ENCODE measurements at regions not wholly inside any gene's neighbourhood (a gene's known extent, or its start where the extent isn't known, plus 50 kb on each side); places are given as distances from the start of the nearest gene placed in this dataset.

DNA sequence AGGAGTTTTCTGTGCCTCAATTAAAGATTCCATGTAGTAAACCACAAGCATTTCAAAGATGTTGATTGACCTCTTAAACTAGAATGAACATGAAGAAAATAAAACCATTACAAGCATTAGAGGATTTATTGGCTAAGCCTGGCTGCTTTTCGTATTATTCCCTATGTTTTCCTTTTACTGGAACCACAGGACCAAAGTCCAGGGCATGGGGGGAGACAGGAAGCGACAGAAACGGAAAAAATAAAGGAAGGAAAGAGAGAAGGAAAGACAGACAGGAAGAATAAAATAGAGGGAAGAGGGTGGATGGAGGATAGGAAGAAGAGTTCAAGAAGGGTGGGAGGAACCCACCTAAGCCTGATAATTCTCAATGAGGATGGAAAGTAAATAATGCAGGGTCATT is 169.9 kb downstream of the SHQ1 start:
- H2BK5ac ChIP-seq (ENCODE audit: low read depth, low read length): no peak overlapping the region
- no peaks in the 10 kb centered on the region for H4K20me1 ChIP-seq (replicated peaks in 1 of 2; ENCODE audit: control insufficient read depth in 1 of 2, insufficient read depth in 2 of 2, low read length in 2 of 2)
- TF ChIP-seq POLR2AphosphoS5 (IDR thresholded peaks at IDR 0.05; ENCODE audit: low read depth, low read length): no peak
- TF ChIP-seq, protein P1, sequence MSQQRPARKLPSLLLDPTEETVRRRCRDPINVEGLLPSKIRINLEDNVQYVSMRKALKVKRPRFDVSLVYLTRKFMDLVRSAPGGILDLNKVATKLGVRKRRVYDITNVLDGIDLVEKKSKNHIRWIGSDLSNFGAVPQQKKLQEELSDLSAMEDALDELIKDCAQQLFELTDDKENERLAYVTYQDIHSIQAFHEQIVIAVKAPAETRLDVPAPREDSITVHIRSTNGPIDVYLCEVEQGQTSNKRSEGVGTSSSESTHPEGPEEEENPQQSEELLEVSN (IDR thresholded peaks at IDR 0.05): no peak
- TF ChIP-seq CHD1 (IDR thresholded peaks at IDR 0.05; ENCODE audit: low read depth, low read length): no peak
- no peak for TF ChIP-seq RXRA (IDR thresholded peaks at IDR 0.05; ENCODE audit: insufficient read depth, low read depth, low read length)
- no peak for TF ChIP-seq SIX5 (IDR thresholded peaks at IDR 0.05; ENCODE audit: low read depth, low read length)
- TF ChIP-seq TCF12 (IDR thresholded peaks at IDR 0.05; ENCODE audit: low read depth, low read length): no peak
- H3K36me3 ChIP-seq (ENCODE audit: control insufficient read depth in 2 of 4, insufficient read depth in 4 of 4, low read length in 3 of 4): no peaks in the 10 kb centered on the region
- no peak overlapping the region for H4K91ac ChIP-seq (replicated peaks; ENCODE audit: insufficient read length, low read length)
- no peak overlapping the region for H3K9ac ChIP-seq (replicated peaks in 1 of 4; ENCODE audit: extremely low read depth in 1 of 4, low read depth in 3 of 4, low read length in 3 of 4)
- H3K18ac ChIP-seq (ENCODE audit: extremely low read depth, low read length): no peak overlapping the region
- H3K27ac ChIP-seq (ENCODE audit: low read depth, low read length): no peak overlapping the region
- no peak overlapping the region for H2BK15ac ChIP-seq (ENCODE audit: low read length)
- ChIA-PET POLR2A (ENCODE audit: partially characterized antibody) (no interaction called here), CTCF (ENCODE audit: partially characterized antibody) (interaction anchor here (2.1 kb wide), 1 partner anchor 12 kb away, joined by 6 read pairs; no protein-coding TSS in a partner anchor)
- no peak overlapping the region for H2AK5ac ChIP-seq (ENCODE audit: low read depth, low read length)
- no peaks in the 10 kb centered on the region for H3K9me3 ChIP-seq (ENCODE audit: insufficient read depth in 2 of 2, low read depth in 1 of 2, low read length in 1 of 2)
- no peak overlapping the region for H2BK12ac ChIP-seq (ENCODE audit: low read depth, low read length)
- 89% methylated on average over 3 of the region's 3 CpGs; no CpG with 5 or more reads in 1 of the 2 experiments for WGBS, 2 experiments (ENCODE audit: extremely low coverage in 1 of 2, insufficient coverage in 1 of 2, insufficient read length in 1 of 2, insufficient replicate concordance in 2 of 2, low coverage in 1 of 2, low lambda C conversion rate in 2 of 2, missing lambda C conversion rate in 1 of 2)
- H3K14ac ChIP-seq (ENCODE audit: insufficient read length): no peak overlapping the region
- H3K4me3 ChIP-seq (ENCODE audit: extremely low read depth in 1 of 4, insufficient read depth in 2 of 4, low read depth in 3 of 4, low read length in 4 of 4): no peak overlapping the region
- no peak overlapping the region for H3K56ac ChIP-seq (replicated peaks; ENCODE audit: insufficient read length, low read depth, low read length)
- H3K27me3 ChIP-seq (replicated peaks in 1 of 4; ENCODE audit: control insufficient read depth in 3 of 4, extremely low read depth in 1 of 4, insufficient read depth in 3 of 4, low read length in 3 of 4): no peaks in the 10 kb centered on the region
- H3K4ac ChIP-seq (replicated peaks; ENCODE audit: insufficient read length, low read depth, low read length): no peak overlapping the region
- no peaks in the 10 kb centered on the region for H3K79me2 ChIP-seq (ENCODE audit: control insufficient read depth in 1 of 2, insufficient read depth in 2 of 2, low read length in 2 of 2)
- no peak overlapping the region for H3K23ac ChIP-seq (ENCODE audit: insufficient read length)
- H3K23me2 ChIP-seq (ENCODE audit: low read depth, low read length): no peaks in the 10 kb centered on the region
- H3K4me1 ChIP-seq (replicated peaks in 1 of 4; ENCODE audit: control insufficient read depth in 3 of 4, insufficient read depth in 4 of 4, low read length in 3 of 4): no peaks in the 10 kb centered on the region
- no peak overlapping the region for H4K8ac ChIP-seq (ENCODE audit: extremely low read depth, insufficient read depth, low read length)
- no peak overlapping the region for H2BK20ac ChIP-seq (ENCODE audit: low read length)
- FAIRE-seq (no peak), DNase-seq (ENCODE audit: low read depth in 1 of 2, low spot score in 2 of 2) (no peak)
- no peak overlapping the region for H4K5ac ChIP-seq (ENCODE audit: insufficient read length, low read depth, low read length)
- no peaks in the 10 kb centered on the region for H3K79me1 ChIP-seq (ENCODE audit: low read depth, low read length)
- H3K4me2 ChIP-seq (ENCODE audit: insufficient read depth in 1 of 2, low read depth in 2 of 2, low read length in 2 of 2): no peak overlapping the region
- no peak overlapping the region for H2BK120ac ChIP-seq (replicated peaks; ENCODE audit: low read depth, low read length)
- no peak overlapping the region for H2AFZ ChIP-seq (ENCODE audit: low read length)

All from H1 (cell line).